Gastrocnemius medialis (tissue), 4 donors: ENCODE measurements at regions not wholly inside any gene's neighbourhood (a gene's known extent, or its start where the extent isn't known, plus 50 kb on each side); places are given as distances from the start of the nearest gene placed in this dataset.

Experiments used
- ATAC-seq, 2 donors: fragments of 150-250 bp; one replicate each; pipeline ENCODE4 v1.9.1; 2016
- DNase-seq, 2 donors: peaks; one replicate each; pipeline ENCODE4 v3.0.0-alpha.2; 2019
- H3K27ac ChIP-seq, 4 donors: fragments of 200-600 bp; sonication (generic); 1 replicate in 1 of 4; 2 replicates in 3 of 4; pipeline ENCODE4 v1.5.1; 2016 to 2018; ENCODE audit warnings: mild to moderate bottlenecking in 2 of 4, moderate library complexity in 1 of 4
- H3K27me3 ChIP-seq, 3 donors: fragments of 200-600 bp; sonication (generic) in 2 of 3; 1 replicate in 1 of 3; 2 replicates in 2 of 3; pipeline versions ENCODE4 v1.5.1 to v1.6.0; 2016 to 2019; ENCODE audit warnings: mild to moderate bottlenecking in 1 of 3, moderate library complexity in 1 of 3
- H3K36me3 ChIP-seq, 2 donors: fragments of 200-600 bp; sonication (generic) in 1 of 2; one replicate each; pipeline ENCODE4 v1.5.1; 2017 to 2018
- H3K4me1 ChIP-seq, 2 donors: fragments of 200-600 bp; sonication (generic) in 1 of 2; one replicate each; pipeline ENCODE4 v1.5.1; 2016 to 2017; ENCODE audit warnings: mild to moderate bottlenecking in 2 of 2
- H3K4me3 ChIP-seq, 4 donors: fragments of 200-600 bp; sonication (generic) in 3 of 4; 1 replicate in 1 of 4; 2 replicates in 3 of 4; pipeline ENCODE4 v1.5.1; 2016 to 2019; ENCODE audit warnings: mild to moderate bottlenecking in 2 of 4
- H3K9me3 ChIP-seq, 3 donors: fragments of 200-600 bp; sonication (generic) in 2 of 3; 1 replicate in 1 of 3; 2 replicates in 2 of 3; pipeline ENCODE4 v1.5.1; 2016 to 2019
- CTCF ChIP-seq, 5 experiments: fragments of 450-650 bp in 3 of 5; fragments of 200-600 bp in 2 of 5; sonication (generic) in 2 of 5; IDR thresholded peaks in 4 of 5; conservative IDR thresholded peaks in 1 of 5; 1 replicate in 4 of 5; 2 replicates in 1 of 5; pipeline ENCODE4 v1.5.1; 2016 to 2019; ENCODE audit warnings: antibody characterized with exemption in 5 of 5, mild to moderate bottlenecking in 3 of 5, moderate library complexity in 3 of 5
- POLR2A ChIP-seq, 2 donors: fragments of 450-650 bp; IDR thresholded peaks; one replicate each; pipeline ENCODE4 v1.6.1; 2017; ENCODE audit warnings: antibody characterized with exemption in 2 of 2, mild to moderate bottlenecking in 2 of 2, moderate library complexity in 2 of 2
- in situ Hi-C, 4 donors: fragments of 200-750 bp; cut with MboI; loops; one replicate each; pipeline versions ENCODE4 v1.15.0 to v1.8.0; 2017; ENCODE audit warnings: low sequenced_read_pairs in 4 of 4
- intact Hi-C: fragments of 100-400 bp; cut with DNase I; formaldehyde crosslinking; loops from one replicate; pipeline ENCODE4 v1.15.1; 2023; ENCODE audit warnings: low total_unique reads

GRCh38 chr17:63150994-63151464, 185.0 kb downstream of the TANC2 start:
- ATAC-seq (no peak), DNase-seq (no peak)
- no peak overlapping the region for H3K27ac ChIP-seq
- no peaks in the 10 kb centered on the region for H3K27me3 ChIP-seq
- H3K4me1 ChIP-seq = no peaks in the 10 kb centered on the region
- in situ Hi-C loops (no loop called here), intact Hi-C loops (no loop called here)
- no peak overlapping the region for H3K4me3 ChIP-seq
- no peaks in the 10 kb centered on the region for H3K36me3 ChIP-seq
- H3K9me3 ChIP-seq = no peaks in the 10 kb centered on the region
- TF ChIP-seq POLR2A (IDR thresholded peaks at IDR 0.05) (no peak), CTCF (IDR thresholded peaks at IDR 0.05 in 4 of 5, conservative IDR thresholded peaks at IDR 0.05 in 1 of 5) (no peak)

GRCh38 chr17:63151941-63152523, 186.0 kb downstream of the TANC2 start:
- in situ Hi-C loops (no loop called here), intact Hi-C loops (no loop called here)
- Histone ChIP-seq H3K4me3 (no peak overlapping the region), H3K4me1 (no peaks in the 10 kb centered on the region), H3K27me3 (no peaks in the 10 kb centered on the region), H3K36me3 (no peaks in the 10 kb centered on the region), H3K9me3 (no peaks in the 10 kb centered on the region), H3K27ac (no peak overlapping the region)
- TF ChIP-seq POLR2A (IDR thresholded peaks at IDR 0.05) (no peak), CTCF (IDR thresholded peaks at IDR 0.05 in 4 of 5, conservative IDR thresholded peaks at IDR 0.05 in 1 of 5) (no peak)
- DNase-seq (no peak), ATAC-seq (no peak)

DNA sequence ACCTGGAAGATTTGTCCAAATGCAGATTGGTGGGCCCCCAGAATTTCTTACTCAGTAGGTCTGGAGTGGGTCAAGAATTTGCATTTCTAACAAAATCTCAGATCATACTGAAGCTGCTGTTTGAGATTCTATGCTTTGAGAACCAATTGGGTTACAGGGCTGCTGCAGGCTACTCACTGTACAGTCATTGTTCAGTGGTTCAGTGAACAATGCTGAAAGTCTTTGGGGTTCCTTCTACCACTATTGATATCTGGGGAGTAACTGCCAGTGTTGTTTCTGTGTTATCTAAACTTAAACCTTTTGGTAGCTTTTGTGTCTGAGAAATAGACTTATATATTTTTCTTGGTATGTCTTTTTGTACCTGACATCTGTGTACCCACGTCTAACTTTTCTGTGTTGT, 187.5 kb downstream of the TANC2 start:
- Histone ChIP-seq H3K27ac (no peak overlapping the region), H3K9me3 (no peaks in the 10 kb centered on the region), H3K4me3 (no peak overlapping the region), H3K36me3 (no peaks in the 10 kb centered on the region), H3K4me1 (no peaks in the 10 kb centered on the region), H3K27me3 (no peaks in the 10 kb centered on the region)
- ATAC-seq (no peak), DNase-seq (no peak)
- in situ Hi-C loops = no loop called here
- intact Hi-C loops = no loop called here
- TF ChIP-seq POLR2A (IDR thresholded peaks at IDR 0.05) = no peak

DNA sequence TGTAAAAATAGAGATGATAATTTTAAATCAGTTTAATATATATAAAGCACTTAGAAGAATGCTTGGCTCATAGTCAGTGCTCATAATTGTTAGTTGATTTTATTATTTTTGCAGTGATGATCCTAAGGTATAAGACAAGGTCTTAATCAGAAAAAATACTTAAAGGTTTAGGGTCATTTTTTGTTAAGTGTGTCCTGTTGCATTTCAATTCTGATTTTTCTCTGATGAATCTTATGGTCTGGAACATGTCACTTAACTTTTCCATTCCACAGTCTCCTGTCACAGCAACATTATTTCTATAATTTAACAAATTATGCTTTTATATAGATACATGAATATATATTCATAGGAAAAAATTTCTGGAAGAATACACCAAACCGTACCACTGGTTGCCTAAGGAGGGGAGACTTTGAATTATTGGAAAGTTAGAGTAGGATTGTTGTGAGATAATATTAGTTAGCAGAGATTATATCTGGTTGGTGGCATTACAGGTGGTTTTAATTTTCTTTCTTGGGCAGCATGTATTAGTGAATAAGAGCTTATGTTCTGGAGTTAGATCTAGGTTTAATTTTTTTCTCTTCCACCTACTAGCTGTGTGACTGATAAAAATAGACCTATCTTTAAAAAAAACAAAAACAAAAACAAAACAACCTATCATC, 188.7 kb downstream of the TANC2 start:
- no peaks in the 10 kb centered on the region for H3K27me3 ChIP-seq
- intact Hi-C loops = no loop called here
- ATAC-seq (no peak), DNase-seq (no peak)
- H3K4me1 ChIP-seq = no peaks in the 10 kb centered on the region
- H3K36me3 ChIP-seq = no peaks in the 10 kb centered on the region
- in situ Hi-C loops = no loop called here
- no peak for TF ChIP-seq POLR2A (IDR thresholded peaks at IDR 0.05)
- no peak for TF ChIP-seq CTCF (IDR thresholded peaks at IDR 0.05 in 4 of 5, conservative IDR thresholded peaks at IDR 0.05 in 1 of 5)
- no peak overlapping the region for H3K27ac ChIP-seq
- no peaks in the 10 kb centered on the region for H3K9me3 ChIP-seq
- H3K4me3 ChIP-seq = no peak overlapping the region

- Histone ChIP-seq H3K9me3 (no peaks in the 10 kb centered on the region), H3K36me3 (no peaks in the 10 kb centered on the region), H3K27ac (no peak overlapping the region), H3K27me3 (no peaks in the 10 kb centered on the region), H3K4me1 (no peaks in the 10 kb centered on the region), H3K4me3 (no peak overlapping the region)
- intact Hi-C loops = no loop called here
- DNase-seq (no peak), ATAC-seq (no peak)
- TF ChIP-seq POLR2A (IDR thresholded peaks at IDR 0.05) (no peak), CTCF (IDR thresholded peaks at IDR 0.05 in 4 of 5, conservative IDR thresholded peaks at IDR 0.05 in 1 of 5) (no peak)
- in situ Hi-C loops = no loop called here
These were observed 191.0 kb downstream of the TANC2 start for GRCh38 chr17:63156986-63157385.
